ENCODE measurements at regions not wholly inside any gene's neighbourhood (a gene's known extent, or its start where the extent isn't known, plus 50 kb on each side); places are given as distances from the start of the nearest gene placed in this dataset.
"Not testable (repeated sequence)": the region's sequence is repeated elsewhere in the genome, so short reads cannot be mapped to it uniquely, and the experiment has no call there.

DNA sequence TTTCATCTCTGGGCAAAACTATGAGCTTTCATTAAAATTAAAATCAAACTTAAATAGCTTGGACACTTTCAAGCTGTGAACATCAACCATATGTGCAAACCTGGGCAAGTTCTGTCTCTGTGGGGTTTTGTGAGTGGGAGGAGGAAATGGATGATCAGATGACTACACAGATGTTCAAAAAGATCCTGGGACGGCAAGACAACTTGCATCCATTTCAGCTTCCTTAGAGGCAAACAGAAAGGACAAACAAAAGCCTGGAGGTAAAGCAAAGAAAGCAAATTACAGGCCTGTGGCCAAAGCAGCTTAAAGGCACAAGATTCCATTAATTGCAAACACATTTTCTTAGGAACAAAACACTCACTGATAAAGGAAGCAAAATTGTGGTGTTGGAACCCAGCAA, 222.2 kb downstream of the NEBL start:
- no peak for DNase-seq
- Histone ChIP-seq H3K4me3 (no peak overlapping the region), H3K27me3 (no peaks in the 10 kb centered on the region)

DNA sequence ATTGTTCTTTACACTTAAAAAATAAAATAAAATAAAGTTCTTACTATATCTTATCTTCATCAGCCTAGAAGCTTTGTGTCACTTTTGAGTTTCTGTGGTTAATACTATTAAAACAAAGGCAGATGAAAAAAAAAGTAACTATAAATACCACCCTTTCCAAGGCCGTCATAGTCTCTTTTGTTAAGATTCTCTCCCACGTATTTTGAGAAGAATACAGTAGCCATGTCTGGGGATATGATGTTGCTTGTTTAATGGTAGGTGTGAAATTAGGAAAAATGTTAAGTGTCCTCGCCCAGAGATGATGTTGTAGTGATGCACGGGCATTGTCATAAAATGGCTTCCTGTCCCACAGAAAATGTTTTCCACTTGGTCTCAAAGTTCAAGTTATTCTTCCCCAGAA, 223.9 kb downstream of the NEBL start:
- no peak for DNase-seq
- no peaks in the 10 kb centered on the region for H3K27me3 ChIP-seq
- H3K4me1 ChIP-seq: no peaks in the 10 kb centered on the region
- H3K27ac ChIP-seq: no peak overlapping the region
- no peak overlapping the region for H3K4me3 ChIP-seq
- H3K9me3 ChIP-seq (replicated peaks): no peaks in the 10 kb centered on the region
- no peaks in the 10 kb centered on the region for H3K36me3 ChIP-seq

More for the DNA sequence above, 222.2 kb downstream of the NEBL start:
- Histone ChIP-seq H3K27ac (no peak overlapping the region), H3K36me3 (no peaks in the 10 kb centered on the region), H3K9me3 (replicated peaks) (no peaks in the 10 kb centered on the region), H3K4me1 (no peaks in the 10 kb centered on the region)

DNA sequence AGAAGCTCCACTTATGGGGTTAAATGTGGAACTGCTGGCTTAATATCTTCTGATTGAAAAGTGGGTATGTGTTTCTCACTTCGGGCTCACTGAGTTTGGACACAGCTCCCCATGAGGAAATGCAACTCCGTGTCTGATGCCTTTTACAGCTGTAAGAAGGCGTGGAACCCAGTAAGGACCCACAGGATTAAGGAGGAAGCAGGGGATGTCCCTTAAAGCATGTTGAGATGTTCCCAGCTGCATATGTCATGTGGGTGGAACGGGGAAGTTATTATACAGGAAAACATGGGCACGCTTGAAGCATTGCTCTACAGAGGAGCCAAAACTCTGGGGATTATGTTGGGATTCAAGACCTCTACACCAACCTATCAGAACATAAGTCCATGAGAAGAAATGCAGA, 224.4 kb downstream of the NEBL start:
- DNase-seq: no peak
- H3K4me1 ChIP-seq: no peaks in the 10 kb centered on the region
- H3K27ac ChIP-seq: no peak overlapping the region

DNA sequence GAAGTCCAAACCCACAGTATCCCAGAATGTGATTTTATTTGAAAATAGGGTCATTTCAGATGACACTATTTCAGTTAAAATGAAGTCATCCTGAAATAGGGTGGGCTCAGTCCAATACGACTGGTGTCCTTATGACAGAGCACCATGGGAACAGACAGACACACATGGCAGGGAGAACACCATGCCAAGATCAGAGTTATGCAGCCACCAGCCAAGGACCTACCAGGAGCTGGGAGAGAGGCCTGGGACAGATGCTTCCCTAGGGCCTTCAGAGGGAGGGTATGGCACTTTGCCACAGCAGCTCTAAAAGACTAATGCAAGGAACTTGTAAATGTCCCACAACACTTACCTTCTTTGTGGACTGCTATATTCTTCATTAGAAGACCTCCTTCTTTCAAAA, 226.5 kb downstream of the NEBL start:
- Histone ChIP-seq H3K27me3 (no peaks in the 10 kb centered on the region), H3K36me3 (no peaks in the 10 kb centered on the region), H3K4me1 (no peaks in the 10 kb centered on the region), H3K27ac (no peak overlapping the region), H3K9me3 (replicated peaks) (no peaks in the 10 kb centered on the region), H3K4me3 (no peak overlapping the region)
- no peak for DNase-seq

More for the DNA sequence above, 224.4 kb downstream of the NEBL start:
- no peak overlapping the region for H3K4me3 ChIP-seq
- H3K9me3 ChIP-seq (replicated peaks): no peaks in the 10 kb centered on the region
- no peaks in the 10 kb centered on the region for H3K27me3 ChIP-seq
- no peaks in the 10 kb centered on the region for H3K36me3 ChIP-seq

DNA sequence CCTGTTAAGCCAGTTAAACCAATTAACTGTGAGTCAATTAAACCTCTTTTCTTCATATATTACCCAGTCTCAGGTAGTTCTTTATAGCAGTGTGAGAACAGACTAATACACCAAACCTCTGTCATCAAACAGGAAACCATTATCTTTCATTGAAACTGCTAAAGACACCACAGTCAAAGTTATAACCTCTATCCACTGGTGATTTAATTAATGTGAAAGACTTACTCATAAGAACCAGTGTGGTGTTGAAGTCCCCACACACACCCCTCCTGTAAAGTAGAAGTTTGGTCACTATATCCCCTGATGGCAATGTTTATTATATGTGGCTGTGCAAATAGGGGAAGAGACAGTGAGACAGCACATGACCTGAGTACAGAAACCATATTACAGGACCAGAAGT, 228.1 kb downstream of the NEBL start:
- no peak for DNase-seq
- Histone ChIP-seq H3K36me3 (no peaks in the 10 kb centered on the region), H3K9me3 (replicated peaks) (no peaks in the 10 kb centered on the region), H3K27me3 (no peaks in the 10 kb centered on the region), H3K4me1 (no peaks in the 10 kb centered on the region), H3K27ac (no peak overlapping the region), H3K4me3 (no peak overlapping the region)

DNA sequence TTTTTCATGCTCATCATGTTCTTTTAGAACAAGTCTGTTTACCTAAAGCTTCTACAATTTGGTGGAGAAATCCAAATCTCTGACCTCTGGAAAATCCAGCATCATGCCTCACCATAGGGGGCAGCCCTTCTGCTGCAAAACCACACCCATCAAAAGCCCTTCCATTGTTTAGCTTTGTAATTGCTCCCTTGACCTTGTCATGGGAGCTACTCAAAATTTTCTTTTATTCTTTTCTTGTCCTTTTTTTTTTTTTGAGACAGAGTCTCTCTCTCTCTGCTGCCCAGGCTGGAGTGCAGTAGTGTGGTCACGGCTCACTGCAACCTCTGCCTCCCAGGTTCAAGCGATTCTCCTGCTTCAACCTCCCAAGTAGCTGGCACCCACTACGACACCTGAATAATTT, 234.4 kb downstream of the NEBL start:
- H3K9me3 ChIP-seq (replicated peaks): no peaks in the 10 kb centered on the region
- no peaks in the 10 kb centered on the region for H3K36me3 ChIP-seq
- DNase-seq: no peak
- H3K27me3 ChIP-seq: no peaks in the 10 kb centered on the region
- no peak overlapping the region for H3K4me3 ChIP-seq
- H3K27ac ChIP-seq: no peak overlapping the region
- H3K4me1 ChIP-seq: no peaks in the 10 kb centered on the region

DNA sequence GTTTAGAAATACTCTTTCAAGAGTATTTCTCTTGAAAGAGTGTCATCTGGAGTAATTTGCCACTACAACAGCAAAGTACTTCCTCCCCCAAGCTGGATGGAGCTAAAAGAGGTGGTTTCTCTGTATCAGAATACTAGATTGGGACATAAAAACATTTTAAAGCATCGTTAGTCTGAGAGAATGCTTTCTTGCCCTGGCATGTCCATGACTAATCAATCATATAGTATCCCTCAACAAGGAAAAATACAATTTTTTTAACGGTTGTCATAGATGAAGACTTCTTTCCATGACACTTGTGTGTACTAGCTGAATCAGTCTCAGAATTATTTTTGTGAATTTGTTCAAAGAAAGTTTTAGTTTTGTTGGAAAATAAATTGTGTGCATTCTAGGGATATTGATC, 237.9 kb downstream of the NEBL start:
- Histone ChIP-seq H3K9me3 (replicated peaks) (no peaks in the 10 kb centered on the region), H3K27me3 (no peaks in the 10 kb centered on the region), H3K4me3 (no peak overlapping the region), H3K27ac (no peak overlapping the region), H3K4me1 (no peaks in the 10 kb centered on the region), H3K36me3 (no peaks in the 10 kb centered on the region)
- no peak for DNase-seq

DNA sequence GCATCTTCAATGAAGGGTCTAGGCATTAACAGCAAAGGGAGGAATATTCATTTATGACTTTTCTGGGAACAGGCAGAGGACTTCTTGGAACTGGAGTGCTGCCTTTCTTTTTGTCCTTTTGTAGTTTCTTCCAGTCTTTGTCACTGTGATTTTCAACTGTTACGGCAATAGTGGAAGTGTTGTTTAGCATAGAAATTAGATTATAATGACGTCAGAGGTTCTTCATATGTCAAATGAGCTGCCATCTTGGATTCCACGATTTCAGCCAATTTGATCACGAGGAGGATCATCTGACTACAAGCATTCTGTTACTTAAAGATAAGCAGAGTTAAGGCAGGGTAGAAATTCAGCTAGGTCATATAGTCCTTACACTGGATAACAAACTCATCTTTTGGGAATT, 239.0 kb downstream of the NEBL start:
- Histone ChIP-seq H3K4me1 (no peaks in the 10 kb centered on the region), H3K9me3 (replicated peaks) (no peaks in the 10 kb centered on the region), H3K27me3 (no peaks in the 10 kb centered on the region), H3K36me3 (no peaks in the 10 kb centered on the region), H3K4me3 (no peak overlapping the region), H3K27ac (no peak overlapping the region)
- DNase-seq: no peak

DNA sequence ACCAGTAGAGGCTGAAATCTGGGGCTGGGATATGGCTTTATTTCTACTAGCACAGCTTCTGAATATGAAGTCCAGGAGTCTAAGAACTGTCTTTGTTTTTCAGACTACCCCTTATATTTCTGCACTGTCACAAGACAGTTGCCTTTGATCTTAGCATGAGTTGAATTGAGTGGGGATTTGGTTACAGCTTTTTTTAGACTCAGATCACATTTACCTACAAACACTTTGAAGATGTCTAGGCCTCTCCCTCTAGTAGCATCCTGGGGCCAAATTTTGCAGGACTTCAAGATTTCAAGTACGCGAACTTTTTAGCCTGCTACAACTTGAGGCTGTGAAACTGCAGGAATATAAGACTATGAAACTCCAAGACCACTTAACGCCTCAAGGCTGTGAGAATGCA, 240.2 kb downstream of the NEBL start:
- DNase-seq: no peak
- Histone ChIP-seq H3K36me3 (no peaks in the 10 kb centered on the region), H3K4me3 (no peak overlapping the region), H3K4me1 (no peaks in the 10 kb centered on the region), H3K27me3 (no peaks in the 10 kb centered on the region), H3K27ac (no peak overlapping the region), H3K9me3 (replicated peaks) (no peaks in the 10 kb centered on the region)

DNA sequence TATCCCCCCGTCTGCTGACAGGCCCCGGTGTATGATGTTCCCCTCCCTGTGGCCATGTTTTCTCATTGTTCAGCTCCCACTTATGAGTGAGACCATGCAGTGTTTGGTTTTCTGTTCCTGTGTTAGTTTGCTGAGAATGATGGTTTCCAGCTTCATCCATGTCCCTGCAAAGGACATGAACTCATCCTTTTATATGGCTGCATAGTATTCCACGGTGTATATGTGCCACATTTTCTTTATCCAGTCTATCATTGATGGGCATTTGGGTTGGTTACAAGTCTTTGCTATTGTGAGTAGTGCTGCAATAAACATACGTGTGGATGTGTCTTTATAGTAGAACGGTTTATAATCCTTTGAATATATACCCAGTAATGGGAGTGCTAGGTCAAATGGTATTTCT, 244.7 kb downstream of the NEBL start:
- not testable (repeated sequence) for H3K27me3 ChIP-seq; H3K4me1 ChIP-seq; H3K27ac ChIP-seq; H3K36me3 ChIP-seq; H3K4me3 ChIP-seq; H3K9me3 ChIP-seq (replicated peaks); DNase-seq

DNA sequence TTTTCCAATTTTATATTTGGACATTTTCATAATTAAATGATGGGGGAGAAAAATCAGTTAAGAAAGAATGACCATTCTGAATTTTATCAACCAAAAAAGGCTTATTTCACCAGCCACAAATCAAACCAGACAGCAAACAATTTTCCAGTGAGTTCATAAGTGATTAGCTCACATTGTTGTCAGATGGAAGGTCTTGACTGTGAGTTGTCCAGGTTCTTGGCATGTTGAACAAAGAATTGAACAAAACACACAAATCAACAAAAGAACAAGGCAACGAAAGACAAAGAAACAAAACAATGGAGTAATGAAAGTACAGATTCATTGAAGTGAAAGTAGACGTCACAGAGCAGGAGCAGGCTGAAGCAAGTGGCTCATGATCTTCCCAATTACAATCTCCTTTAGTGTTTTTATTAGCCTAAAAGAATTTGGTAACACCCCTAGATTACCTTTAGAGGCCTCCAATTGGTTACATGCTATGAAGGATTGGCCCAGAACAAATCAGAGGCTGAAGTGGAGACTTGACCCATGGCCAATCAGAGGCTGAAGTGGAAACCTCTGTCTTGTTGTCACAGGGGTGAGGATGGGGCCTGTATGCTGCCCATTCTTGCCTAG, 248.7 kb downstream of the NEBL start:
- Histone ChIP-seq H3K36me3 (no peaks in the 10 kb centered on the region), H3K27ac (no peak overlapping the region), H3K4me1 (no peaks in the 10 kb centered on the region), H3K4me3 (no peak overlapping the region), H3K27me3 (no peaks in the 10 kb centered on the region), H3K9me3 (replicated peaks) (no peaks in the 10 kb centered on the region)
- peak; percentile 3 to 4 for DNase-seq

DNA sequence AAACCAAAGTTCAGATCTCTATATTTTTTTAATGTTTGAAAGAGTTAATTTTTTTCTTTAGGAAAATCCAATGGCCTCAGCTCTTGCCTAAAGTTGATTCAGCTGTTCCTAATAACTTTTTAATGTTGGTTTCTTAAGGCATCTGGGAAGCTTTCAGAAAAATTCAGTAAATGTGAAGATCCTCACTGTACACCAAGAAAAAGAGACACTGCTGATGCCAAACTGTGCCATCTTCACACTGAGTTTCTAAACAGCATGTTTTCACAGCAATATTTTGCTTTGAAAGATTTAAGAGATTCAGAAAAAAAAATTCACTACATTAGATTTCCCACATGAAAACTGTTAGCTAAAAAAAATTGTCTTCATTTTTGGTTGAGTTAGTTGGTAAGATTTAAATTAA, 249.4 kb downstream of the NEBL start:
- no peaks in the 10 kb centered on the region for H3K27me3 ChIP-seq
- no peaks in the 10 kb centered on the region for H3K9me3 ChIP-seq (replicated peaks)
- no peaks in the 10 kb centered on the region for H3K36me3 ChIP-seq
- H3K27ac ChIP-seq: no peak overlapping the region
- no peak for DNase-seq
- no peak overlapping the region for H3K4me3 ChIP-seq
- no peaks in the 10 kb centered on the region for H3K4me1 ChIP-seq

DNA sequence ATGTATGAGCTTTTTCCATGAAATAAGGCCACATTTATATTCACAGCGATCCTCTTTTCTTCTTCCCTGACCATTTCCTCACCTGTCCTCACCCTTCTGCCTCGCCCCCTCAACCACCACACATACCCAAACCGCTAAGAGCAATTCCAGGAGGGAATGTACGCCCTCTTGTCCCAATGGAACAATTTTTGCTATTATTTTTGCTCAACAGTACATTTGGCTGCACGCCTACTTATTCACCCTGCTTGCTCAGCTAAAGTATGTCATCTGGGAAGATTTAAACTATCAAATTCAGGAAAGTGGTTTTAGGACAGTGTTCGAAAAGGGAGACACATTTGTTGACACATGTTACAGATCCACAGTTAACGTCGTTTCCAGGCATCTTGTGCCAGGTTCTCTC, 252.7 kb downstream of the NEBL start:
- Histone ChIP-seq H3K9me3 (replicated peaks) (no peaks in the 10 kb centered on the region), H3K27ac (no peak overlapping the region), H3K27me3 (no peaks in the 10 kb centered on the region), H3K36me3 (no peaks in the 10 kb centered on the region), H3K4me3 (no peak overlapping the region), H3K4me1 (no peaks in the 10 kb centered on the region)
- no peak for DNase-seq

DNA sequence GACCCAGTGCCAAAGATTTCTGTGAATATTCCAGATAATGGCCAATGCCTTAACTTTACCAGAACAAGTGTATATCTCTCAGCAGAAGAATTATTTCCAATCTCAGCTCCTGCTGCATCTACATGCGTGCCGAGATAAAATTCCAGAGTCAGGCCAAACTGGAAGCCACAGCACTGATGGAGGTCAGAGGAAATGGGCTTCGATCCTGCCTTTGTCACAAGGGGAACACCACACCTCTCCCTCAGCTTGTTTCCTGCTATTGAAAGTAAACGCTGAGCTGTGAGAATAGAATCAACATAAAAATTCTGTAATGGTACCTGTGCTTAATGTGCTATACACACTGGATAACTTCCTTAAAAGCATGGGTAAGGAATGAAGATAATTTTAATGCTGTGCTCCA, 255.5 kb downstream of the NEBL start:
- H3K27ac ChIP-seq: no peak overlapping the region
- H3K27me3 ChIP-seq: no peaks in the 10 kb centered on the region
- DNase-seq: no peak
- no peak overlapping the region for H3K4me3 ChIP-seq
- H3K4me1 ChIP-seq: no peaks in the 10 kb centered on the region
- no peaks in the 10 kb centered on the region for H3K36me3 ChIP-seq
- no peaks in the 10 kb centered on the region for H3K9me3 ChIP-seq (replicated peaks)

DNA sequence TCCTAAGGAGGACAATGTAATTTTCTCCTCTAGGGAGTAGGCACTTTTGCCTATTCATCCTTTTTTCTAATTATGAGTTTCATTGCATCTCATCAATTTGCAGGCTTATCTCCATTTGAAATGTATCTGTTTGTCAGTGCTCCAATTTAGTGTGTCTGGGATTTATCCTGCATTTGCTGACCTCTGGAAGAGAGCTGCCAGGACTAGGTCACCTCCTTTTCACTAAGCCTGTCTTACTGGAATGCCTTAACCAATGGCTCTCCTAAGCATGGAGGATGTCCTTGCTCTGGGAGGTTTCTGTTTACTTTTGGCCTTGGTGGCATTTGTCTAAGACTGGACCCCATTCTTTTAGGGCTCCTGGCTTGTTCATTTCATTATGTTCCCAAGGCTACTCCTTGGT, 261.5 kb downstream of the NEBL start:
- Histone ChIP-seq H3K36me3 (0 out of 2 replicates have a peak, but pooled peaks cover 3% of the 10 kb centered on the region), H3K4me3 (no peak overlapping the region), H3K27ac (no peak overlapping the region), H3K27me3 (no peaks in the 10 kb centered on the region), H3K4me1 (no peaks in the 10 kb centered on the region), H3K9me3 (replicated peaks) (no peaks in the 10 kb centered on the region)
- no peak for DNase-seq

DNA sequence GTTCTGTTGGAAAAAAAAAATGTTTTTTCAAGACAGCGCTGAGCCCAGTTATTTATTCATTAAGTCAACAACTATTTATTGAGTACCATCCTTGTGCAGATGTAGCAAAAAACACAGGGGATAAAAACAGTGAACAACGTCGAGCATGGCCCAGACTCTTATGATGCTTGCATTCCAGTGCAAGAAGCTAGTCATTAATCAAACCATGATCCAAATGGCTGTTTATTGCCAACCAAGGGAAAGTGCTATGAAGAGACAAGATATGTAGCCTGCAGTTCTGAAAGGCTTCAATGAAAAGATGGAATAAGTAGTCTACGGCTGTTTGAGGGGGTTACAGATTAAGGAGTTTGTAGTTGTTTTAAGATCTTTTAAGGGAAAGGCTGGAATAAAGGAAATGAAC, 262.3 kb downstream of the NEBL start:
- no peak for DNase-seq
- no peaks in the 10 kb centered on the region for H3K27me3 ChIP-seq
- H3K27ac ChIP-seq: no peak overlapping the region
- 0 out of 2 replicates have a peak, but pooled peaks cover 3% of the 10 kb centered on the region for H3K36me3 ChIP-seq
- no peak overlapping the region for H3K4me3 ChIP-seq
- H3K4me1 ChIP-seq: no peaks in the 10 kb centered on the region
- no peaks in the 10 kb centered on the region for H3K9me3 ChIP-seq (replicated peaks)

All from SJCRH30 (cell line).